Peyer's patch (tissue), 4 donors: ENCODE measurements at regions not wholly inside any gene's neighbourhood (a gene's known extent, or its start where the extent isn't known, plus 50 kb on each side); places are given as distances from the start of the nearest gene placed in this dataset.

Source experiments
- DNase-seq, 3 donors: peaks; one replicate each; pipeline ENCODE4 v3.0.0-alpha.2; 2017 to 2019
- H3K27ac ChIP-seq, 4 donors: fragments of 200-600 bp; sonication (generic); one replicate each; pipeline ENCODE4 v1.5.1; 2016 to 2019
- H3K27me3 ChIP-seq, 2 donors: fragments of 200-600 bp; sonication (generic); one replicate each; pipeline ENCODE4 v1.5.1; 2019
- H3K36me3 ChIP-seq, 3 donors: fragments of 200-600 bp; sonication (generic); one replicate each; pipeline ENCODE4 v1.5.1; 2016 to 2019
- H3K4me1 ChIP-seq, 4 donors: fragments of 200-600 bp; sonication (generic); one replicate each; pipeline ENCODE4 v1.5.1; 2016 to 2019
- H3K4me3 ChIP-seq, 4 donors: fragments of 200-600 bp; sonication (generic); 1 replicate in 3 of 4; 2 replicates in 1 of 4; pipeline ENCODE4 v1.5.1; 2016 to 2019; ENCODE audit warnings: mild to moderate bottlenecking in 1 of 4
- H3K9me3 ChIP-seq, 4 donors: fragments of 200-600 bp; sonication (generic); one replicate each; pipeline ENCODE4 v1.5.1; 2016 to 2019; ENCODE audit warnings: mild to moderate bottlenecking in 1 of 4
- CTCF ChIP-seq, 6 experiments: fragments of 450-650 bp in 4 of 6; fragments of 200-600 bp in 2 of 6; sonication (generic) in 1 of 6; IDR thresholded peaks; one replicate each; pipeline ENCODE4 v1.5.1; 2017 to 2019; ENCODE audit warnings: antibody characterized with exemption in 6 of 6, mild to moderate bottlenecking in 3 of 6, moderate library complexity in 1 of 6
- POLR2A ChIP-seq, 2 donors: fragments of 450-650 bp; IDR thresholded peaks; one replicate each; pipeline ENCODE4 v1.5.1; 2017; ENCODE audit warnings: antibody characterized with exemption in 2 of 2, mild to moderate bottlenecking in 2 of 2, moderate library complexity in 2 of 2

- no peak for DNase-seq
- Histone ChIP-seq H3K9me3 (peaks cover 0 to 9% (median 0%) of the 10 kb centered on the region in 4 donors), H3K27ac (no peak overlapping the region), H3K27me3 (no peaks in the 10 kb centered on the region), H3K36me3 (no peaks in the 10 kb centered on the region), H3K4me1 (no peaks in the 10 kb centered on the region), H3K4me3 (no peak overlapping the region)
- TF ChIP-seq CTCF (IDR thresholded peaks at IDR 0.05) = no peak
Observed at GRCh38 chr2:172372436-172372835, 55.0 kb upstream of the ITGA6 start.

DNA sequence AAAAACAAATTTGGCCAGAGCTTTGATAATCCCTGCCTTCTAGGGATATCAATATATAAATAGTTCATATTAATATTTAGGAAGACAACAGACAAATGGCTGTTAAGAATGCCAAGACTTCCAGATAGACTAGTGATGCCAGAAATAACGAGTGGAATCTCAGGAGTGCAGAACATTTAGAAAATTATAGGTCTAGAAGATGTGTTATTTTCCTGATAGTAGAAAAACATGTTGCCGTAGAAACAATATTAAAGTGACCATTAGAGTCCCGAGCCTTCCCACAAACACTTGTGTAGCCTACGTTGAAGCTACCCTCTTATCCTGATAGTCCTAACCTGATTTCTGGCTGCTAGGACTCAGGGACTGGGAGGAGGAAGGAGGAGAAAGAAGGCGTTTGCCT is 54.3 kb upstream of the ITGA6 start:
- Histone ChIP-seq H3K4me3 (no peak overlapping the region), H3K4me1 (no peaks in the 10 kb centered on the region), H3K36me3 (no peaks in the 10 kb centered on the region), H3K9me3 (peaks cover 0 to 9% (median 0%) of the 10 kb centered on the region in 4 donors), H3K27me3 (no peaks in the 10 kb centered on the region), H3K27ac (no peak overlapping the region)
- no peak for DNase-seq
- no peak for TF ChIP-seq POLR2A (IDR thresholded peaks at IDR 0.05)

GRCh38 chr2:172373766-172374165 is 53.6 kb upstream of the ITGA6 start:
- no peak for DNase-seq
- no peak overlapping the region for H3K27ac ChIP-seq
- no peaks in the 10 kb centered on the region for H3K27me3 ChIP-seq
- no peak overlapping the region for H3K4me3 ChIP-seq
- TF ChIP-seq POLR2A (IDR thresholded peaks at IDR 0.05) = no peak
- no peak for TF ChIP-seq CTCF (IDR thresholded peaks at IDR 0.05)
- H3K9me3 ChIP-seq = peaks cover 0 to 9% (median 0%) of the 10 kb centered on the region in 4 donors
- no peaks in the 10 kb centered on the region for H3K36me3 ChIP-seq
- H3K4me1 ChIP-seq = no peaks in the 10 kb centered on the region

GRCh38 chr2:172374318-172375240 is 52.8 kb upstream of the ITGA6 start:
- Histone ChIP-seq H3K27ac (peak overlapping the region in 3 of 4 donors; percentile 23 to 71 (median 52)), H3K9me3 (peaks cover 0 to 9% (median 0%) of the 10 kb centered on the region in 4 donors), H3K4me1 (no peaks in the 10 kb centered on the region), H3K36me3 (no peaks in the 10 kb centered on the region), H3K4me3 (no peak overlapping the region), H3K27me3 (no peaks in the 10 kb centered on the region)
- TF ChIP-seq POLR2A (IDR thresholded peaks at IDR 0.05) (no peak), CTCF (IDR thresholded peaks at IDR 0.05) (no peak)
- DNase-seq = no peak

GRCh38 chr2:172375251-172375650 is 52.1 kb upstream of the ITGA6 start:
- peak overlapping the region in 3 of 4 donors; percentile 23 to 71 (median 52) for H3K27ac ChIP-seq
- H3K4me1 ChIP-seq = no peaks in the 10 kb centered on the region
- H3K9me3 ChIP-seq = peaks cover 0 to 5% (median 0%) of the 10 kb centered on the region in 4 donors
- TF ChIP-seq POLR2A (IDR thresholded peaks at IDR 0.05) (no peak), CTCF (IDR thresholded peaks at IDR 0.05) (no peak)
- no peak overlapping the region for H3K4me3 ChIP-seq
- DNase-seq = no peak
- no peaks in the 10 kb centered on the region for H3K27me3 ChIP-seq
- no peaks in the 10 kb centered on the region for H3K36me3 ChIP-seq

DNA sequence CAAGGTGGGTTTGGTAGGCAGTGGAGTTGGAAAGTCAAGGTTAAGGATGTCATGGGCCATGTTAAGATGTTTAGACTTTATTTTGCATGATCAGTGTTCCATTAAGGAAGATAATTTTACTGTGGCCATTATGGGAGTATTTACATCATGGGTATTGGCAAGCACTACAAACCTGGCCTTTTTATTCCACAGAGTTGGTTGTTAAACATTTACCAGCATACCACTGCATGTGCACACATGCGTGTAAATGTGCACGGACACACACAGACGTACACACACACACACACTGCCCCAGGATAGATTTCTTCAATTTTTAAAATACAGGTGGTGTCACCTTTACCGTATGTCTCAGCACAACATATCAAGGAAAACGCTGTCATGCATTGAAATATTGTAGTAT is 51.4 kb upstream of the ITGA6 start:
- TF ChIP-seq CTCF (IDR thresholded peaks at IDR 0.05) = no peak
- no peak for TF ChIP-seq POLR2A (IDR thresholded peaks at IDR 0.05)

More for the DNA sequence above, 51.4 kb upstream of the ITGA6 start:
- no peak overlapping the region for H3K27ac ChIP-seq
- DNase-seq = no peak
- H3K4me1 ChIP-seq = no peaks in the 10 kb centered on the region
- no peak overlapping the region for H3K4me3 ChIP-seq
- no peaks in the 10 kb centered on the region for H3K36me3 ChIP-seq
- H3K9me3 ChIP-seq = no peaks in the 10 kb centered on the region
- no peaks in the 10 kb centered on the region for H3K27me3 ChIP-seq
